Renal cortex interstitium (tissue), 11 donors: ENCODE measurements at regions not wholly inside any gene's neighbourhood (a gene's known extent, or its start where the extent isn't known, plus 50 kb on each side); places are given as distances from the start of the nearest gene placed in this dataset.

Source experiments
- DNase-seq, 11 donors: peaks; one replicate each; pipeline ENCODE4 v3.0.0-alpha.2; 2013; ENCODE audit warnings: low read depth in 9 of 11, low spot score in 4 of 11; ENCODE audit errors: extremely low read depth in 1 of 11

DNA sequence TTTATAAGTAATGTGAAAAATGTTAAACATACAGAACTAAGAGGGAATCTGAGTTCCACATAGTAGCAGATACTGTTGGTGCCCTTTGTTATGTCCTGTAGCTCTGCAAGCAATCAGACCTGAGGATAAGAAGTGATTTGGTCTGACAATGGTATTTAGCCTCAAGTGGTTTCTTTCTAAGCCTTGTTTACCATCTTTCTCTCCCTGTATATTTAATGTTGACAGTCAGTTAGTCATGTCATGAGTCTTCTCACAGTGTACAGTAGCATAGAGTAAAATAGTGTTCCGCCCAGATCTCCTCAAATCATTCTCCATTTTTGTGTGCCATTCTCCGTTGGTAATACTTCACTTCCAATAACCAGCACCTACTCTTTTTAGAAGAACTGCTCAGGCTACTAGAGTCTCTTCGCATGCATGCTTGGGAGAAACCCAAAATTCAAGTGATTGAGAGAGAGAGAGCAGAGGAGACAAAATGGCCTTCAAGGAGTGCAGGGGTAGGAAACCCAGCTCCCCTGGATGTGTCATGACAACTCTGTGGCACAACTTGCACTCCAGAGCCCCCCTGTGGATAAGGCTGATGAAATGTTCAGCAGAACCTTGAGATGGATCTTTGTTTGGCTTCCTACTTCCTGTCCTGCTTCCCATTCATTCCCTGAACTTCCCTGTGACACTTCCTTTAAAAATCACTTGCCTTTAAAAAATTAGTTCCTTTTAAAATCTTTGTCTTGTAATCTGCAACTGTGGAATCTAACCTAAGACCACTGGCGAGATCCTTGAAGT is 129.2 kb upstream of the FST start:
- no peak for DNase-seq

DNA sequence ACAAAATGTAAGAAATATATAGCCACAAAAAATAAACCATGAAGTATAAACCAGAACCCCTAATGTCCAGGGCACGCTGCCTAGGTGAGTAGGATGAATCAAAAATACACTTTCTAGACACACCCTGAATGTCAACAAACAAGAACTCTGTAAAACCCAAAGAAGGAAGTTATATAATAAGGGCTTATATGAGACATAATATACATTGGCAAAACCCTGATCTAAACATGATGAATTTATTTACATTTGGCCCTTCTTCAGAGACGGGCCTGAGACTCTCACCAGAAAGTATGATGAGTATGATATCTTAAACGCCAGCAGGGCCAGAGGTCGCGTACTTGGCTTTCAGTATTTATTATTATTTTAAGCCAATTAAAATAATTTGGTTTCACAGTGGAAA is 125.1 kb upstream of the FST start:
- DNase-seq, result no peak

DNA sequence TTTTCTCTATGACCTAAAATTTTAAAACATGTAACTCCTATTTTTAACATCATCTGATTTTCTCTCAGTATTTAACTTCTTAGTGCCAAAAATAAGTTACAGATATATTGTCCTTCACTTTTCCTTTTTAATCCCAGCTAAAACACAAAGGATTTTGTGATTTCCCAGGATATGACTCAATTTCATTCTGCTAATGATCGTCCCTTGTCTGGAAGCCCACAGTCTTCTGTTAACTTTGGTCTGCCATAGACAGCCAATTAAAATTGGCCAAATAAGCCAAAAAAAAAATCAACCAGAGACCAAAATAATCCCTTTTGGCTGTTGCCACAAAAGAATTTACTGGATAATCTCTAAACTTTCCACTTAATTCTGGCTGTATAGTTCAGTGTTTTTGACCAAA is 124.5 kb upstream of the FST start:
- no peak for DNase-seq

DNA sequence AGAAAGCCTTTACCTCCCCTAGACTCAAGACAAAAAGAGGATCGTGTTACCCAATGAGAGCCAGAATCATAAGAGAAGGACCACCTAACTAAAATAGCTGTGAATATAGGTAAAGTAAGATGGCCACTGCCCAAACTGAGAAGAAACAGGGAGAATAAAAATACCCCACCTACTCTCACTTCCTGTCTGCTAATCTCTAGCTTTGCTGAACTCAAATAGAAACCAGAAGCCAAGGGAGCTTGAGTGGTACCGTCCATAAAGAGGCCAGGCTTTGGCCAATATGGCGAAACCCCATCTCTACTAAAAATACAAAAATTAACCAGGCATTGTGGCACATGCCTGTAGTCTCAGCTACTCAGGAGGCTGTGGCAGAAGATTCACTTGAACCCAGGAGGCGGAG is 123.0 kb upstream of the FST start:
- no peak for DNase-seq

DNA sequence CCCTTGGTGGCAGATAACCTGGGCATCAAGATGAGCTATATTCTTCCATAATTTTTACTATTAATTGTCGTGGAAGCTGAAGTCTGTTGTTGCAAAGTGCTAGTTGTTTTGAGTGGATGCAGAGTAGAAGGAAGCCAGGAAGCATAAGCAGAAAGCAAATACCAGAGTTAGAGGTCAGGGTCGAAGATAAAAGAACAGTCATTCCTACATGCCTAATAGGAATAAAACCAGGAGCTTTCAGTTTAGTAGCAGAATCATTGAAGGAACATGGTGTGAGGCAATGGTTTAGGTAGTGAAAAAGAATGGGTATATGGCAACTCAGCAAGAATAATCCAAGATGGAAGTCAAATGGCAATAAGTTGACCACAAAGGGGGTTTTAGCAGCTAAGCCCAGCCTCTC is 121.6 kb upstream of the FST start:
- DNase-seq, result no peak

DNA sequence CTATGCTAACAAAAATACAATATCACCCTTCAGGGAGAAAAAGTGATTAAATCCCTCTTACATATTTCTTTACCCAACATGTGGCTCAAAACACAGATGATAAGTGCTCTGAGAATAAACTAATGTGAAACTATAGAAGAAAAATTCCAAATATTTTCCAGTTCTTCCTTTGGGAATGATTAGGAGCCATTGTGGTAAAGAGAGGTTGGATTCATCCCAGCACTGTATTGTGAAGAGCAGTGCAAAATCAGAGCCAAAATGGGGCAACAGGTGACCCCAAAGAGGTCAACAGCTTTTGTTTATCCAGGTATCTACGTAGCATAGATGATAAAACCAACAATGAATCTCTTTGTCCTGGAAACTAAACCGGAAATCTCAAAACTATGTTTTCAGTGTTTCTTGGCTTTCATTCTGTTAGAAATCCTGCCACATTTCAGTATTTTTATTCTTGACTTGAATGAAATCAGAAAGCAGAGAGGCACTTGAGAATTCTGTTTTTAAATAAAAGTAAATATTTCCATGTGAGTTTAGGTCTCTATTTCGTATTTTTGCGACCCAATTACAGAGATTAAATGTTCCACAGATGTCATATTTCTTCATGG is 120.4 kb upstream of the FST start:
- DNase-seq, result no peak

DNA sequence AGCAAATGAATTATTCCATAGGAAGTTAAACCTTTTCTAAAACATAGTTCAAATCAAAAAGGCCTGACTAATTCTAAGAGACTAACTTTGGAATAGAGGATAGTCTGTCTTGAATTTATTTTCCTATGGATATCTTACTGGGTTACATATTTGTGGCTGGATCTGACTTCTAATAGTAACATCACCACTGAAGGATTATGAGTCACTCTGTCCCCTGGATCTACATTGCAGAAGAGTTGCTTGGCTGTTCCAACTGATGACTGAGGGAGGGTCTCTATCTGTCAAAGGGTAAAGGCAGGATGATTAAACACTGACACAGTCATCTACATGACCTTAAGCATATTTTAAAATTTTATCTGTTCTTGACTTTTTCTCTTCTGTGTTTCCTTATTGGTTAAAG is 119.6 kb upstream of the FST start:
- no peak for DNase-seq

DNA sequence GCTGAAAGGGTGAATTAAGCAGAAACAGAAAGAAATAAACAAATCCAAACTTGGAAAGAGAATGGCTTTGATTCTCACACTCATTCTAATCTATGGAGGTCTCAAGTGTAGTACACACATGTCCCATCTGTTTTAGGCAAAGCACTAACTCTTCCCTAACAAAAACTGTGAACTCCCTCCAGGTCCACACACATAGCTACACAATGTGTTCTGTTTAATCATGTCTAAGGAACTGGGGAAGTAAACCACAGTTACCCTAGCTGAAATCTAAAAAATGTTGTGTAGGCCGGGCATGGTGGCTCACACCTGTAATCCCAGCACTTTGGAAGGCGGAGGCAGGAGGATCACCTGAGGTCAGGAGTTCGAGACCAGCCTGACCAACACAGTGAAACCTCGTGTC is 118.7 kb upstream of the FST start:
- DNase-seq, result no peak

DNA sequence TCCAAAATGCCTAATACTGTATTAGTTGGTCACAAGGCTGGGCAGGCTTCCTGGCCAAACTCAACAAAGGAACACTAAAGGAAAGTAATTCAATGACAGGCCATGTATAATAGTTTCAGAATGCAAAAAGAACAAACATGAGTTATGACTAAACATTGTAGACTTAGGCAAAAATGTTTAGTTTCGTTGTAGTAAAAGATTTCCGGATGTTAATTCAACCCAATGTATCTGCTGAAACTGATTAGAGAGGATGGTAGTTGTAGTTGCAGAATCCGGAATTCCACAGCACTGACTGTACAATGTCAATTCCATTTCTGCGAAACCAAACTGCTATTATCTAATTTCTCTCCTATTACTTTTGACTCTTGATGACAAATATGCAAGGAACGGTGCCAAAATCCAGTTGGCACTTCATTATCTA is 117.9 kb upstream of the FST start:
- no peak for DNase-seq

DNA sequence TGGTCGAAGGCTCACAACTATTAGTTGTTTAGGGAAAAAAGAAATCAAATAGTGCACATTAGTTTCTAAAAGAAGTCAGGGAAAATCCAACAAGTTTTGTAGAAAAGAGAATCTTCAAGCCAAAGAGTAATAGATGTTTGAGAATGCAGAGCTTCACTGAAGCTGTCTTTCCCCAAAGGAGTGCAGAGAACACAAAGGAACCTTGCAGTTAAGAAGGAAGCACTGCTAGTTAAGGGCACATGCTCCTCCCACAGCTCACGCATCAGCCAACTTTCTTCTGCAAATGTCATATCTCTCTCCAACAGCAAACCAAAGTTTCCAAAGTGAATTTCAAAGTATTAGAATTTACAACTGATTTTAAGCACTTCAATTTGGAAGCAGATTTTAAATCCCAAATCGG is 116.4 kb upstream of the FST start:
- no peak for DNase-seq

DNA sequence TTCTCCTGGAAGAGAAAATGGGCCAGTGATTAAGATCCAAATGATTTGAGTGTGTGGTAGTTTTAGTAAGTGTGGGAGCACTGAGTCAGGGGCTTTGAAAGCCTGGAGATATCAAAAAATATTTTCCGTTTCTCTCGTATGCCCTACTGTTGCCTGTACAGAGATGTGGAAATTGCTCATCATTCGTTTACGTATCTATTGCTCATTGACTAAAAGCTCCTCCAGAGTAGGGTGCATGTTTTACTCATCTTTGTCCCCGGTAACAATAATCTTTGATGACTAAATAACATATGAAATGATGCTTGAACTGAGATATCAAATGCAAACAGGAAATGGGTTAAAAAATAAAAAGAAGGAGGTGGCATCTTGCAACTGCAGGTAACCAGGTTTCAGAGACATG is 114.2 kb upstream of the FST start:
- DNase-seq, result no peak

DNA sequence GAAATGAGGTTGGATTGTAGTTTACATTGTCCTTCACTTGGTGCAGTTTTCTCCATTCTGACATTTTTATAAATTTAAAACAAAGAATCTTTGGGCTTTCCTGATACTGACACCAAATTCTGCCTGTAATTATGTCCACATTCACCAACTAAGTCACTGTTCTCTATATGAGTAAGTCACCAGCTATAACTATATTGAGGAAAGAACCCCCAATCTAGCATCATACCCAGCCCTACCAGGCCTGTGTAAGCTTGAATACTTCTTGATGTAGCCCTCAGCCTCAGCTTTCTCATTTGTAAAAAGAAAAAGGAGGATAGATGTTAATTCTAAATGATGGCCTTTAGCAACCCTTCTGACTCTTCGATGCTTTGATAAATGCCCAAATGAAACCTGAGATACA is 112.7 kb upstream of the FST start:
- no peak for DNase-seq

DNA sequence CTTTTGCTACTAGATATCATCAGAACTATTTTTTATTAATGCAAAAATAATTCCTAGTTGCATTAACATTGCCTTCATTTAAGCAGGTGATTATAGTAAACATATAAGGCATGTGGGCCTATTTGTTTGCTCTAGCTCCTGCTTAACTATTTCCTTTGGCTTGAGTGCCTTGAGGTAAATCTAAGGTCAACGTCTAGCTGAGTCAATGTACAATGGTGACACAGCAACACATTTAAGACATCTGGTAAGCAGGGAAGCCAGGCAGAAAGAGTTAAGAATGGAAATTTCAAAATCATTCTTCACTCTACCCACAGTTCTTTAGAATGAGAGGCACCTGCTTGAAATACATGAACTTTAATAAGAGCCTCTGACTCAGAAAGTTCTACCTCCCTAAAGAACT is 111.9 kb upstream of the FST start:
- DNase-seq, result no peak

DNA sequence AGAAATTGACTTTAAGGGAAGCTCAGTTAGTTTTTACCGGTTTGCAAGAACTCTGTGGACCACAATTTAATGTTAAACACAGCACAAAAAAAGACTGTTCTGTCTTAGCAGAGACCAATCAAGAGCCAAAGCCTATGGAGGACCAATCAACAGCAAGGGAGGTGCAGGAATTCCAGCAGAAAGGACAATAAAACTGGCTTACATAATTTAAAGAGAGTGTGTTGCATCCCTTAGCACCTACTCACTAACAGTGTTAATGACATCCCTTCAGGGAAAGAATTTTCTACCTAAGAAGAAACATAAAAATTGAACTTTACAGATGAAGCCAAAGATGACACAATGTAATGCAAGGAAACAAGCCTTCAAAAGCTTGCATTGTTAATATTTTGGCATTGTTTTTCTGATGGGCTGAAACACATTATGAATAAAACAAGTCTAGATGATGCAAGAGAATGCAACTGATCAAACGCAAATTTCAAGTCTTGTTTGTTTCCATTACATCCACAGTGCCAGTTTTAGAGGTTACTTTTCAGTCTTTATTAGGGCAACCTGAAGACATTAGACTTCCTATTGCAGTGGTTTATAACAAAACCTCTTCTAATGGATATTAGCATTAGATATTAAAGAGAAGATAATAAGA is 111.3 kb upstream of the FST start:
- DNase-seq, result no peak

DNA sequence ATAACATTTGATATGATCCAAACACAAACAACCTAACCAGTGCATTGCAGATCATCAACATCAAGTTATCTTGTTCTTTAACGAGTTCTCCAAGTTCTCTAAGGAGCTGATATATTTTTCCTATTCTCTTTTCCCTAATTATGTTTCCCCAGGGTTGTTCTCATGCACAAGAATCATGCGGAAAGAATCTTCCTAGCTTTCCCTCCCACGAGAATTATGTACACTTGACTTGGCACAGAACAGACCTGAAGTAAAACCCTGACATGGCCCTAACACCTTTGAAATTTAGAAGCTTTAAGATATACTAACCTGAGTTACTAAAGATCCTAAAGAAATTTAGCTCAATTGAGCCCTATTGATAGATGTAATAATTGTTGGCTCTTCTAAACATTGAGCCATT is 110.7 kb upstream of the FST start:
- DNase-seq, result no peak

DNA sequence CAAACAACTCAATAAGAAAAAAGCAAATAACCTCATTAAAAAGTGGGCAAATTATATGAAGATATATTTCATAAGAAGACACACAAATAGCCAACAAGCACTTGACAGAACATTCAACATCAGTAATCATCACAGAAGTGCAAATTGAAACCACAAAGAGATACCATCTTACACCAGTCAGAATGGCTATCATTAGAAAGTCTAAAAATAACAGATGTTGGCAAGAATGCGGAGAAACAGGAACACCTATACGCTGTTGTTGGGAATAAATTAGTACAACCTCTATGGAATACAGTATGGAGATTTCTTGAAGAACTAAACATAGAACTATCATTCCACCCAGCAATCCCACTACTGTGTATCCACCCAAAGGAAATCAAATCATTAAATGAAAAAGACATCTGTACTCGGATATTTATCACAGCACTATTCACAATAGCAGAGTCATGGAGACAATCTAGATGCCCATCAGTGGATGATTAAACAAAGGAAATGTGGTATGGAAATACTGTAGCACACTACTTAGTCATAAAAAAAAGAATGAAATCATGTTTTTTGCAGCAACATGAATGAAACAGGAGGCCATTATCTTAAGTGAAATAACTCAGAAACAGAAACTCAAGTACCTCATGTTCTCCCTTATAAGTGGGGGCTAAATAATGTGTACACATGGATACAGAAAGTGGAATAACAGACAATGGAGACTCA is 106.8 kb upstream of the FST start:
- no peak for DNase-seq

DNA sequence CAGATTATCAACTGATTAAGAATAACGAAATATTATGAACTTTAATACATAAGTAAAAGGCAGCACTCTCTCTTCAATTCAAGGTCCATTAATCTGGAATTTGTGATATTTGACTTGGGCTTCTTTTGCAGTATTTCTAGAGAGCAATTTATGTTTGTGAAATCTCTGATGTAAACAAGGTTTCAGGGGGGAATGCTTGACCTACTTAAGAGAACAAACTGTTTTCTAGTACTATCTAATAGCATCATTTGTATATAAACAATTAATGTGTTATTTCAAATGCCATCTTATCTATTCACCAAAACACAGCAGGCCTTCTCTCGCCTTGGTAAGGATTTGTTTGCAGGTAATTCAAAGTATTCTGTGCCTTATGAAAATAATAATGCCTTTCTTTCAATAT is 103.6 kb upstream of the FST start:
- DNase-seq, result no peak

DNA sequence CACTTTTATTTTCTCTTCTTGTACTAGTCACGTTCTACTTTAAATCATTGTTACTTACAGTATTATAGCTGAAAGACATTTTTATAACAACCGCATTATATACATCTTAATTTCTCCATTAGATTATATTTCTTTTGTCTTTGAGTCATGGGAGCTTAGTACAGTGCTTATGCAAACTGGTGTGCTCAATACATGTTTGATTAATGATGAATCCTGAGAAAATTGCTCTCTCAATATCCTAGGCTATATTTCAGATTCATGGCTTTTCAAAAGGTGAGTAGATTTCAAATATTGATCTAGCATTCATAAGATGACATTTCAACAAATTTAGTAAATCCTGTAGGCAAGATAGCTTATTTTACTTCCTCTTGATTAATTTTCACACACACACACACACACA is 102.2 kb upstream of the FST start:
- no peak for DNase-seq

DNA sequence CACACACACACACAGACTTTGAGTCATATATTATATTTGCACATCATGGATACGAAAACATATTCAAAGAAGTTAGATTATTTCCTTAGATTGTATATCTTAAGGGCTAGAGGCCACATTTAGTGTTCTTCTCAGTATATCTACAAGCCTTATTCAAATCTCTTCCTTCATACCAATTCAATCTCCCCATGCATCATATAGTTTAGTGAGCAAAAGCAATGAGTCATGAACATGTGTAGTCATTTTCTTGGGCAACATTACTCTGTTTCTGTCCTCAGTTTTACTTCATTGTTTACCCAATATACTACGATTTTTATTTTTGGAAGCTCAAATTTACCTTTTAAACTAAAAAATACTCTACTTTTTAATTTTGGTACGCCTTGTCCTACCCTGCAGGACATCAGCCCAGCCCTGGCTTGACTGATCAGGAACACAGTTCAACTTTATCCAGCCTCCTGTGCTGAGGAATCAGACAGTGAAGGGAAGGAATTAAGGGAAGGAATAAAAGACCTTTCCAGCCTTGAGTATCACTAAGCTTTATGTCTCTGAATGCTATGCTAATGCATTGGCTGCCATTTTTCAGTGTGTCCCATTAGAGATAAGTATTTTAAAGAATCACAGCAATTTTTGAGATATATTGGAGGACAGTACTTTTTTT is 101.7 kb upstream of the FST start:
- DNase-seq, result no peak

DNA sequence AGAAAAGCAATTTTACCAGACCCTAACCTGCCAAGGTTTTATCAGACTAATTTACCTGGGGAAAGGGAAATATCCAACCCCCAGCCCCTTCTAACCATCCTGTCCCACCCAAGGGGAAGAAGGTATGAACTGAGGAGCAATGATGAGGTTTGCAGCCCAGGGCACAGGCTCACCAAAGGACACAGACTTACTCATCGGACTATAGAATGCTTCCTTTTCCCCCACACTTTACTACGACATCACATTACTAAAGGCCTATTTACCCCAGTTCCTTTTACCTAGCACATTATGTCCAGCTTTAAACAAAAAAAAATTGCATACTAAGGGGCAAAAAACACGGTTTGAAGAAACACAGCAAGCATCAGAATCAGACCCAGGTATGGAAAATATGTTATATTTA is 94.1 kb upstream of the FST start:
- DNase-seq, result no peak
